Glutamatergic neuron (in vitro differentiated cells): ENCODE measurements at regions not wholly inside any gene's neighbourhood (a gene's known extent, or its start where the extent isn't known, plus 50 kb on each side); places are given as distances from the start of the nearest gene placed in this dataset.
"Not testable (repeated sequence)": the region's sequence is repeated elsewhere in the genome, so short reads cannot be mapped to it uniquely, and the experiment has no call there.

Experiments
- DNase-seq: peaks from one replicate; pipeline ENCODE4 v3.0.0; 2022
- H3K27ac Mint-ChIP-seq: one replicate; pipeline ENCODE4 v1.8.0; 2020; ENCODE audit warnings: mild to moderate bottlenecking, mixed read lengths, inconsistent platforms; ENCODE audit not compliant: unreplicated experiment
- H3K27me3 Mint-ChIP-seq: one replicate; pipeline ENCODE4 v1.8.0; 2020; ENCODE audit warnings: mild to moderate bottlenecking, moderate library complexity, mixed read lengths, inconsistent platforms; ENCODE audit not compliant: unreplicated experiment
- H3K36me3 Mint-ChIP-seq: one replicate; pipeline ENCODE4 v1.8.0; 2020; ENCODE audit warnings: mild to moderate bottlenecking, mixed read lengths, inconsistent platforms; ENCODE audit not compliant: unreplicated experiment
- H3K4me1 Mint-ChIP-seq: one replicate; pipeline ENCODE4 v1.8.0; 2020; ENCODE audit warnings: mild to moderate bottlenecking, low read depth, mixed read lengths, inconsistent platforms; ENCODE audit not compliant: unreplicated experiment
- H3K4me3 Mint-ChIP-seq: one replicate; pipeline ENCODE4 v1.8.0; 2020; ENCODE audit warnings: mild to moderate bottlenecking, mixed read lengths, inconsistent platforms; ENCODE audit not compliant: unreplicated experiment
- H3K9me3 Mint-ChIP-seq: one replicate; pipeline ENCODE4 v1.8.0; 2020; ENCODE audit warnings: mild to moderate bottlenecking, moderate library complexity, mixed read lengths, inconsistent platforms; ENCODE audit not compliant: unreplicated experiment
- TF ChIP-seq, protein P1 (sequence below): fragments of 200-600 bp; sonication (generic); IDR thresholded peaks from one replicate; pipeline ENCODE4 v1.5.0; 2021; ENCODE audit not compliant: partially characterized antibody, unreplicated experiment

- Mint-ChIP-seq H3K27ac (no peak overlapping the region), H3K9me3 (peaks cover 2% of the 10 kb centered on the region), H3K27me3 (peaks cover 2% of the 10 kb centered on the region), H3K4me1 (no peaks in the 10 kb centered on the region), H3K36me3 (peaks cover 4% of the 10 kb centered on the region), H3K4me3 (no peak overlapping the region)
- TF ChIP-seq, protein P1, sequence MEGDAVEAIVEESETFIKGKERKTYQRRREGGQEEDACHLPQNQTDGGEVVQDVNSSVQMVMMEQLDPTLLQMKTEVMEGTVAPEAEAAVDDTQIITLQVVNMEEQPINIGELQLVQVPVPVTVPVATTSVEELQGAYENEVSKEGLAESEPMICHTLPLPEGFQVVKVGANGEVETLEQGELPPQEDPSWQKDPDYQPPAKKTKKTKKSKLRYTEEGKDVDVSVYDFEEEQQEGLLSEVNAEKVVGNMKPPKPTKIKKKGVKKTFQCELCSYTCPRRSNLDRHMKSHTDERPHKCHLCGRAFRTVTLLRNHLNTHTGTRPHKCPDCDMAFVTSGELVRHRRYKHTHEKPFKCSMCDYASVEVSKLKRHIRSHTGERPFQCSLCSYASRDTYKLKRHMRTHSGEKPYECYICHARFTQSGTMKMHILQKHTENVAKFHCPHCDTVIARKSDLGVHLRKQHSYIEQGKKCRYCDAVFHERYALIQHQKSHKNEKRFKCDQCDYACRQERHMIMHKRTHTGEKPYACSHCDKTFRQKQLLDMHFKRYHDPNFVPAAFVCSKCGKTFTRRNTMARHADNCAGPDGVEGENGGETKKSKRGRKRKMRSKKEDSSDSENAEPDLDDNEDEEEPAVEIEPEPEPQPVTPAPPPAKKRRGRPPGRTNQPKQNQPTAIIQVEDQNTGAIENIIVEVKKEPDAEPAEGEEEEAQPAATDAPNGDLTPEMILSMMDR: no peak
- no peak for DNase-seq
These were observed 119.5 kb upstream of the RIMBP3 start for GRCh38 chr22:18731075-18731666.

- not testable (repeated sequence) for H3K4me3 Mint-ChIP-seq, H3K36me3 Mint-ChIP-seq, H3K4me1 Mint-ChIP-seq, H3K27me3 Mint-ChIP-seq, H3K9me3 Mint-ChIP-seq
- DNase-seq: peak; percentile 74
- H3K27ac Mint-ChIP-seq: peak overlapping the region; percentile 69
These were observed 118.7 kb upstream of the RIMBP3 start for GRCh38 chr22:18730410-18730809.
